OCI-LY1 (cell line): ENCODE measurements at regions not wholly inside any gene's neighbourhood (a gene's known extent, or its start where the extent isn't known, plus 50 kb on each side); places are given as distances from the start of the nearest gene placed in this dataset.

Experiments
- EZH2 ChIP-seq: fragments of 200-600 bp; sonication (generic), shearing (Covaris generic); IDR thresholded peaks from 2 replicates; pipeline ENCODE4 v1.8.0; 2017; ENCODE audit warnings: borderline replicate concordance, mixed run types, mild to moderate bottlenecking, antibody characterized with exemption, low read length, moderate library complexity, mixed read lengths
- TF ChIP-seq, protein P1 (sequence below): fragments of 200-600 bp; sonication (generic), shearing (Covaris generic); IDR thresholded peaks from 2 replicates; pipeline ENCODE4 v1.5.1; 2017; ENCODE audit warnings: mild to moderate bottlenecking, antibody characterized with exemption, low read length, moderate library complexity, mixed read lengths

DNA sequence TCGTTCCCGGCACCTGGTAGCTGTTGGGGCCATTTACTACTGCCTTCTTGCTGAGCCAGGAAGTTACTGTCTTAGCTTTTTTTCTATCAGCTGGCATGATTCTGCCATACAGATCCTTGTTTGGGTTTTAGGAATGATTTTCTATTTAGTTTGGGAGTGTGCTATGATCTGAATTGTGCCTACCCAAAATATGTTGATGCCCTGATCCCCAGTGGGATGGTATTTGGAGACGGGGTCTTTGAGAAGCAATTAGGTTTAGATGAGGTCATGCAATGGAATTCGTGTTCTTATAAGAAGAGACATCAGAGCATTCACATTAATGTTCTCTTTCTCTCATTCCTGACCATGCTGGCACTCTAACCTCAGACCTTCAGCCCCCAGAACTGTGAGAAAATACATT, 59.4 kb upstream of the HS3ST2 start:
- TF ChIP-seq, protein P1, sequence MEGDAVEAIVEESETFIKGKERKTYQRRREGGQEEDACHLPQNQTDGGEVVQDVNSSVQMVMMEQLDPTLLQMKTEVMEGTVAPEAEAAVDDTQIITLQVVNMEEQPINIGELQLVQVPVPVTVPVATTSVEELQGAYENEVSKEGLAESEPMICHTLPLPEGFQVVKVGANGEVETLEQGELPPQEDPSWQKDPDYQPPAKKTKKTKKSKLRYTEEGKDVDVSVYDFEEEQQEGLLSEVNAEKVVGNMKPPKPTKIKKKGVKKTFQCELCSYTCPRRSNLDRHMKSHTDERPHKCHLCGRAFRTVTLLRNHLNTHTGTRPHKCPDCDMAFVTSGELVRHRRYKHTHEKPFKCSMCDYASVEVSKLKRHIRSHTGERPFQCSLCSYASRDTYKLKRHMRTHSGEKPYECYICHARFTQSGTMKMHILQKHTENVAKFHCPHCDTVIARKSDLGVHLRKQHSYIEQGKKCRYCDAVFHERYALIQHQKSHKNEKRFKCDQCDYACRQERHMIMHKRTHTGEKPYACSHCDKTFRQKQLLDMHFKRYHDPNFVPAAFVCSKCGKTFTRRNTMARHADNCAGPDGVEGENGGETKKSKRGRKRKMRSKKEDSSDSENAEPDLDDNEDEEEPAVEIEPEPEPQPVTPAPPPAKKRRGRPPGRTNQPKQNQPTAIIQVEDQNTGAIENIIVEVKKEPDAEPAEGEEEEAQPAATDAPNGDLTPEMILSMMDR: no peak
- no peak for TF ChIP-seq EZH2
